ENCODE measurements at regions not wholly inside any gene's neighbourhood (a gene's known extent, or its start where the extent isn't known, plus 50 kb on each side); places are given as distances from the start of the nearest gene placed in this dataset.

- TF ChIP-seq BCLAF1 (IDR thresholded peaks at IDR 0.05; ENCODE audit: borderline replicate concordance in 1 of 2, control insufficient read depth in 1 of 2, low read depth in 2 of 2, low read length in 1 of 2) (no peak), SP1 (CRISPR knock-in tag; IDR thresholded peaks at IDR 0.05) (no peak), ZKSCAN8 (CRISPR knock-in tag; IDR thresholded peaks at IDR 0.05) (no peak), SRSF1 (IDR thresholded peaks at IDR 0.05; ENCODE audit: low read depth, low read length) (no peak), SMAD4 (CRISPR knock-in tag; conservative IDR thresholded peaks at IDR 0.05) (0 out of 2 replicates have a peak, but pooled peaks have one; percentile 17), PHB (CRISPR knock-in tag; IDR thresholded peaks at IDR 0.05) (no peak), FUS (optimal IDR thresholded peaks at IDR 0.05; ENCODE audit: low read depth, low read length) (no peak), KDM4B (IDR thresholded peaks at IDR 0.05; ENCODE audit: borderline replicate concordance in 2 of 2, low read depth in 1 of 2) (no peak), NFIX (CRISPR knock-in tag; IDR thresholded peaks at IDR 0.05; ENCODE audit: low read depth) (0 out of 2 replicates have a peak, but pooled peaks have one; percentile 0), ZNF512 (tag; IDR thresholded peaks at IDR 0.05) (no peak), ZNF280B (CRISPR knock-in tag; IDR thresholded peaks at IDR 0.05) (no peak), MEF2D (tag; conservative IDR thresholded peaks at IDR 0.05; ENCODE audit: low read depth) (0 out of 2 replicates have a peak, but pooled peaks have one; percentile 44), HMG20B (CRISPR knock-in tag; IDR thresholded peaks at IDR 0.05) (no peak), ZNF740 (CRISPR knock-in tag; IDR thresholded peaks at IDR 0.05) (no peak), ZNF740 (tag; IDR thresholded peaks at IDR 0.05) (no peak), JUNB (CRISPR knock-in tag; conservative IDR thresholded peaks at IDR 0.05) (no peak), POLR2G (IDR thresholded peaks at IDR 0.05; ENCODE audit: low read depth, low read length) (no peak), KLF1 (tag; IDR thresholded peaks at IDR 0.05) (no peak), ZNF184 (CRISPR knock-in tag; IDR thresholded peaks at IDR 0.05) (no peak), MAZ (CRISPR knock-in tag; conservative IDR thresholded peaks at IDR 0.05 in 1 of 2, IDR thresholded peaks at IDR 0.05 in 1 of 2) (0 out of 4 replicates have a peak, but pooled peaks of 1 of the 2 experiments have one; percentile 19), TFAP4 (CRISPR knock-in tag; IDR thresholded peaks at IDR 0.05; ENCODE audit: borderline replicate concordance) (0 out of 2 replicates have a peak, but pooled peaks have one; percentile 17)
Measured at GRCh38 chr1:212162635-212163034, 122.6 kb upstream of the PPP2R5A start (continued).
